B cell (primary cell): ENCODE measurements at regions not wholly inside any gene's neighbourhood (a gene's known extent, or its start where the extent isn't known, plus 50 kb on each side); places are given as distances from the start of the nearest gene placed in this dataset.

Experiments used
- ATAC-seq: fragments of 200-7000 bp; cut with Tn5 transposase; one replicate; pipeline ENCODE4 v1.10.0; 2021; ENCODE audit warnings: low read depth, mild to moderate bottlenecking, moderate number of reproducible peaks, moderate library complexity
- CTCF ChIA-PET: fragments of 350-600 bp; sonication (Branson Sonifier 250); formaldehyde crosslinking; loops from one replicate; lab custom pipeline; 2021; ENCODE audit warnings: antibody characterized with exemption, inconsistent platforms; lab: Charles Lee
- POLR2A ChIA-PET: fragments of 350-600 bp; sonication (Branson Sonifier 250); formaldehyde crosslinking; loops from one replicate; lab custom pipeline; 2021; ENCODE audit warnings: antibody characterized with exemption; lab: Charles Lee
- DNase-seq: peaks from one replicate; pipeline ENCODE4 v3.0.0; 2013
- H2AFZ ChIP-seq: 2 replicates; pipeline ENCODE4 v1.6.1; 2012; ENCODE audit warnings: mild to moderate bottlenecking, low read depth, low read length; ENCODE audit not compliant: insufficient read depth, poor library complexity, severe bottlenecking
- H3K27ac ChIP-seq, 2 donors: 1 replicate in 1 of 2; 2 replicates in 1 of 2; pipeline ENCODE4 v1.5.1; 2012 to 2013; ENCODE audit warnings: low read length in 2 of 2, mild to moderate bottlenecking in 2 of 2, moderate library complexity in 1 of 2
- H3K27me3 ChIP-seq, 4 experiments: fragments of 200-600 bp in 1 of 4; sonication (generic) in 1 of 4; replicated peaks in 1 of 4; 1 replicate in 2 of 4; 2 replicates in 2 of 4; pipeline versions ENCODE4 v1.6.1 to v1.7.0; 2013 to 2016; ENCODE audit warnings: low read length in 3 of 4, mild to moderate bottlenecking in 2 of 4, mixed read lengths in 1 of 4, moderate library complexity in 1 of 4; ENCODE audit not compliant: insufficient read depth in 4 of 4, control insufficient read depth in 3 of 4; ENCODE audit errors: control extremely low read depth in 1 of 4
- H3K36me3 ChIP-seq, 2 experiments: replicated peaks in 1 of 2; 1 replicate in 1 of 2; 2 replicates in 1 of 2; pipeline versions ENCODE4 v1.6.1 to v1.7.1; 2013; ENCODE audit warnings: low read length in 1 of 2; ENCODE audit not compliant: insufficient read depth in 2 of 2, control insufficient read depth in 1 of 2; ENCODE audit errors: control extremely low read depth in 1 of 2, extremely low read depth in 1 of 2
- H3K4me1 ChIP-seq, 2 donors: fragments of 200-600 bp in 1 of 2; sonication (generic) in 1 of 2; 1 replicate in 1 of 2; 2 replicates in 1 of 2; pipeline versions ENCODE4 v1.5.1 to v1.6.1; 2013 to 2017; ENCODE audit warnings: low read length in 2 of 2; ENCODE audit not compliant: control insufficient read depth in 2 of 2, insufficient read depth in 2 of 2
- H3K4me2 ChIP-seq: replicated peaks from 2 replicates; pipeline ENCODE3; 2012; ENCODE audit warnings: mild to moderate bottlenecking, low read depth, low read length; ENCODE audit not compliant: poor library complexity, severe bottlenecking
- H3K4me3 ChIP-seq, 5 experiments: fragments of 200-600 bp in 1 of 5; sonication (generic) in 1 of 5; 1 replicate in 3 of 5; 2 replicates in 2 of 5; pipeline versions ENCODE4 v1.5.1 to v1.7.0; 2011 to 2016; ENCODE audit warnings: low read length in 4 of 5, mild to moderate bottlenecking in 4 of 5, low read depth in 2 of 5, control low read depth in 1 of 5, moderate library complexity in 1 of 5; ENCODE audit not compliant: insufficient read depth in 1 of 5; ENCODE audit errors: control extremely low read depth in 1 of 5, extremely low read depth in 1 of 5
- H3K79me2 ChIP-seq: fragments of 200-600 bp; sonication (generic); one replicate; pipeline ENCODE4 v1.6.0; 2016; ENCODE audit warnings: low read length; ENCODE audit not compliant: control insufficient read depth, insufficient read depth
- H3K9ac ChIP-seq: fragments of 200-600 bp; sonication (generic); 2 replicates; pipeline ENCODE4 v1.6.1; 2017; ENCODE audit warnings: mild to moderate bottlenecking, low read length, moderate library complexity
- H3K9me3 ChIP-seq, 3 donors: one replicate each; pipeline versions ENCODE4 v1.6.1 to v1.7.1; 2013; ENCODE audit warnings: low read length in 2 of 3; ENCODE audit not compliant: control insufficient read depth in 2 of 3, insufficient read depth in 1 of 3; ENCODE audit errors: control extremely low read depth in 1 of 3
- H4K20me1 ChIP-seq: 2 replicates; pipeline ENCODE4 v1.6.0; 2012; ENCODE audit warnings: mild to moderate bottlenecking, low read length; ENCODE audit not compliant: insufficient read depth, control insufficient read depth, poor library complexity, severe bottlenecking
- H3K27ac Mint-ChIP-seq: one replicate; pipeline ENCODE4 v1.8.0; 2021; ENCODE audit warnings: mixed read lengths
- H3K27me3 Mint-ChIP-seq: one replicate; pipeline ENCODE4 v1.8.0; 2021; ENCODE audit warnings: mixed read lengths
- H3K4me1 Mint-ChIP-seq: one replicate; pipeline ENCODE4 v1.8.0; 2021; ENCODE audit warnings: mixed read lengths
- H3K4me3 Mint-ChIP-seq: one replicate; pipeline ENCODE4 v1.8.0; 2021; ENCODE audit warnings: mixed read lengths
- H3K9me3 Mint-ChIP-seq: one replicate; pipeline ENCODE4 v1.8.0; 2022; ENCODE audit warnings: mixed read lengths; ENCODE audit not compliant: insufficient read depth
- CTCF ChIP-seq: fragments of 200-600 bp; IDR thresholded peaks from one replicate; pipeline ENCODE4 v1.8.0; 2022; ENCODE audit warnings: antibody characterized with exemption, mild to moderate bottlenecking
- EZH2 ChIP-seq: IDR thresholded peaks from 2 replicates; pipeline ENCODE4 v1.6.1; 2012; ENCODE audit warnings: borderline replicate concordance, low read depth, mild to moderate bottlenecking, moderate library complexity, low read length; ENCODE audit not compliant: insufficient read depth, poor library complexity, severe bottlenecking
- WGBS: methylation state at CpG from one replicate; pipeline ENCODE4 v1.1.5; 2013; ENCODE audit warnings: missing lambda C conversion rate; ENCODE audit not compliant: insufficient coverage; 5-methylcytosine and 5-hydroxymethylcytosine counted together
- intact Hi-C: fragments of 100-400 bp; cut with micrococcal nuclease; formaldehyde crosslinking; loops from one replicate; pipeline ENCODE4 v1.10.0; 2022

GRCh38 chr1:188295157-188295556 lies 1466.4 kb downstream of the PLA2G4A start:
- TF ChIP-seq CTCF (no peak), EZH2 (no peak)

GRCh38 chr1:188302746-188303145 lies 1474.0 kb downstream of the PLA2G4A start:
- no peak overlapping the region for H3K27ac Mint-ChIP-seq
- ChIA-PET CTCF (no interaction called here), POLR2A (no interaction called here)
- TF ChIP-seq EZH2 (no peak), CTCF (no peak)
- Histone ChIP-seq H3K36me3 (no peaks in the 10 kb centered on the region), H3K9me3 (no peaks in the 10 kb centered on the region), H4K20me1 (no peaks in the 10 kb centered on the region), H3K9ac (no peak overlapping the region), H3K79me2 (no peaks in the 10 kb centered on the region), H3K4me1 (no peaks in the 10 kb centered on the region), H3K27me3 (no peaks in the 10 kb centered on the region), H3K4me2 (no peak overlapping the region), H3K4me3 (no peak overlapping the region), H3K27ac (no peak overlapping the region), H2AFZ (no peak overlapping the region)
- WGBS: no CpG with 5 or more reads among the region's 5 CpGs
- ATAC-seq: no peak
- no peak for DNase-seq
- H3K27me3 Mint-ChIP-seq: no peaks in the 10 kb centered on the region
- intact Hi-C loops: no loop called here
- H3K9me3 Mint-ChIP-seq: no peaks in the 10 kb centered on the region
- no peaks in the 10 kb centered on the region for H3K4me1 Mint-ChIP-seq
- no peak overlapping the region for H3K4me3 Mint-ChIP-seq

More at GRCh38 chr1:188295157-188295556, 1466.4 kb downstream of the PLA2G4A start:
- Histone ChIP-seq H3K4me3 (no peak overlapping the region), H3K79me2 (no peaks in the 10 kb centered on the region), H2AFZ (no peak overlapping the region), H3K27ac (no peak overlapping the region), H3K9me3 (no peaks in the 10 kb centered on the region), H3K36me3 (no peaks in the 10 kb centered on the region), H3K4me2 (no peak overlapping the region), H4K20me1 (no peaks in the 10 kb centered on the region), H3K4me1 (no peaks in the 10 kb centered on the region), H3K27me3 (no peaks in the 10 kb centered on the region), H3K9ac (no peak overlapping the region)
- H3K4me3 Mint-ChIP-seq: no peak overlapping the region
- 100% methylated on average over 1 of the region's 1 CpG for WGBS
- intact Hi-C loops: no loop called here
- DNase-seq (no peak), ATAC-seq (no peak)
- H3K4me1 Mint-ChIP-seq: no peaks in the 10 kb centered on the region
- ChIA-PET CTCF (no interaction called here), POLR2A (no interaction called here)
- no peak overlapping the region for H3K27ac Mint-ChIP-seq
- H3K27me3 Mint-ChIP-seq: no peaks in the 10 kb centered on the region
- no peaks in the 10 kb centered on the region for H3K9me3 Mint-ChIP-seq
